CD4-positive, alpha-beta T cell treated with Interleukin-15 for 4 hours (primary cell): ENCODE measurements at regions not wholly inside any gene's neighbourhood (a gene's known extent, or its start where the extent isn't known, plus 50 kb on each side); places are given as distances from the start of the nearest gene placed in this dataset.
A peak's percentile ranks its signal among the peaks of the same experiment; 100 is the strongest.
"Not testable (repeated sequence)": the region's sequence is repeated elsewhere in the genome, so short reads cannot be mapped to it uniquely, and the experiment has no call there.

Source experiments
- DNase-seq: peaks from one replicate; pipeline ENCODE4 v3.0.0-alpha.2; 2020; ENCODE audit warnings: low spot score

DNA sequence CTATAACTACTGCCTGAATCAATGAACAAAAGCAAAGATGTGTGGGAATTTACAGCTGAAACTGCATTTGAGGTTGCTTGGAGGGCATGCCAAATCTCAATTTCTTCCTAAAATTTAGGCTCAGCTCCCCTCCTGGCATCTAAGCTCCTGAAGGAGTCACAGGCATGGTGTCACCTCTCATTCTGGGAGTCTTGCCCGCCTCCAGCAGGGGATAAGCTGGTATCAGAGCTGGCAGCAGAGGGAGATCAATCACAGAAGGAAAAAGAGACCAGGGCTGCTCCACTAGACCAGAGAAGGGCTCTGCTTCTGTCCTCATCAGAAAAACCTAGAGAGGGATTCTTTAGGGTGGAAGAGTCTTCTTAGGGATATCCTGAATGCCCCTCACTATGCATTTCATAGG, 150.4 kb upstream of the SLC6A11 start:
- no peak for DNase-seq

DNA sequence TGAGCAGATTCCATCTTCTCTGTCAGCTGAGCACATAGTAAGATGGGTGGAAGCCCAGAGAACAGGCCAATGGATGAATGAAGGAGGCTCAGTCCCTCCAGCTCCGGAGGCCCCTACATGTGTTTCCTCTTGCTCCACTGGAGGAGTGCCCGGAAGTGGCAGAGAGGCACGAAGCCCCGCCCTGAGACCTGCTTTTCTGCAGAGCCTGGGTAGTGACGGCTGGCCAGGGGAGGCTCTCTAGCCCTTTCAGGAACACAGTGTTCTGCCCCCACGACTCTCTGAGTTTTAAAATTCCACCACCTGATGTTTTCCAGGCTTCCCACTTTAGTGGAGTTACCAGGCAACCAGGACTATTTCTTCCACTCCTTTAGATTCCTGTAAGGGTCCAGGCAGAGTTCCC, 149.4 kb upstream of the SLC6A11 start:
- no peak for DNase-seq

DNA sequence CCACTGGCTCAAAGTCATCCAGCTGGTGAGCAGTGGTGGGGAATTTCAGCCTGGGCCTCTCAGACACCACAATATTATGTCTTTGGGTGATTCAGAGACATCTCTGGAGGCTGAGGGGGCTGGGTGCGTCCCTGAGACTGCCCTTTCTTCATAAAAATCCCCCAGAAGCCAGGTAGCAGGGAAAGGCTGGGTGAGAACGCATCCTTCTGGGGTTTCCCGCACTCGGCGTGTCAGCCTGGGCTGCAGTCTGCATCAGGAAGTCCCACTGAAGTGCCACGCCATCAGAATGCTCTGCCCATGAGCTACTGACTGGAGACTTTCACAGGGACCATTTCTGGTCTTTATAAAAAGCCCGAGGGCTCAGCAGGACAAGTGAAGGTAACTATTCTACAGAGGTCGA, 148.8 kb upstream of the SLC6A11 start:
- DNase-seq, result no peak

DNA sequence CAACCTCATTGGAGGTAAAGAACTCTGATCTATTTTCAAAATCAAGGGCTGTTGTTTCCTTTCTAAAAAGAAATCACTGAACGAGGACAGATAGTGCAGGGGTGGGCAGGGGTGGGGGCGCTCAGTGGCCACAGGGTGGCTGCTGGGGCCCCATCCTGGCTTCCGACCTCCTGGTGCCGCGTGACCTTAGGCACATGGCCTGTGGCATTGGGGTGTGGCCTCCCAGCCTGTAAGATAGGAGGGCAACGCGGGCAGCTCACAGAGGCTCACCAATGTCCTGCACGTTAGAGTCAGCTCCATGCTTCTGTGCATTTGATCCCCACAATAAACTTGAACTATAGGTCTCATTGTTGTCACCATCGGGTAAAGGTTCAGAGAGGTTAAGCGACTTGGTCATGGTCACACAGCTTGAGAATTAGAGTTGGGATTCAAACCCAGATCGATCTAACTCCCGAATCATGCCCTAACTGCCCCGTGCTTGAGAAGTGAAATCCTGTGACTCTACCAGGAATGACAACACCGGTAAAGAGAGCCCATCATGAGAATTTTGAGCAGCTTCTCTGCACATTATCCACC, 148.0 kb upstream of the SLC6A11 start:
- DNase-seq, result no peak

DNA sequence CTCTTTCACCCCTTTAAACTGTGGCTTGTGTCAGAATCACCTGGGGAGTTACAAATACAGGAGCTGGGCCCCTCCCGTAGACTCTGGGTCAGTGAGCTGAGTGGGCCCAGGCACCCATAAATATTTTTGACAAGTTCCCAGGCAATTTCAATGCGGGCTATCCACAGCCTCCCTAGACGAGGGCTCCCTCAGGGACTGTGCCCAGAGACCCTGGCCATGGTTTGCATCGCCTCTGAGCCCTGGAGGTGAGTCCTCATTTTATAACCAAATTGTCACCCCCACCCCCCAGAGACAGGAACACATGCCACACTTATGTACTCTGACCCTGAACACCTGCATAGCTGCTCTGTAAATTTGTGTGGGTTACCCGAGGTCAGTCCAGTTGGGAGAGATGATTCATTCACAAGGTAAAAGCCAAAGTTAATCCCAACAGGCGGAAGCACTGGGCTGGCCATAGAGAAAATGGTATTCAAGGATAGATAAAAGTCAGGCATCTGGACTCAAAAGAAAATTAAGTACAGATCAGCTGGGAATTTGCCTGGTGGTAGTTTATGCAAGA, 146.5 kb upstream of the SLC6A11 start:
- no peak for DNase-seq

DNA sequence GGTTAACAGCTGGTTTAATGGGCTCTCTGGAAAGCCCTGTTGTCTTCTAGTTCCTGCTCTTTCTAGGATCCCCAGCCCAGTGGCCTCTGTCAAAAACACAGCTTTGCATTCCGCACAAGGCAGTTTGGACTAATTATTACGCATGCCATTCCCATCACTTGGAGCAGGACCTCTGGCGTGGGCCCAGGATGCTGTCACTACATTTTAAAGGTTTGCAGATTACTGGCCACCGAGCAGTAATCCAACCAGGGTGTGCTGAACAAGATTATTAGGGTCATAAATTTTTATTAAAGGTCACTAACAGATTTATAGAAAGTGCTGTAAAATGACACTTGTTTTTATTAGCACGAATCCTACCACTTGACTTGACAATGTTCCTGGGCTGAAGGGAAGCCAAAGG, 143.6 kb upstream of the SLC6A11 start:
- no peak for DNase-seq

DNA sequence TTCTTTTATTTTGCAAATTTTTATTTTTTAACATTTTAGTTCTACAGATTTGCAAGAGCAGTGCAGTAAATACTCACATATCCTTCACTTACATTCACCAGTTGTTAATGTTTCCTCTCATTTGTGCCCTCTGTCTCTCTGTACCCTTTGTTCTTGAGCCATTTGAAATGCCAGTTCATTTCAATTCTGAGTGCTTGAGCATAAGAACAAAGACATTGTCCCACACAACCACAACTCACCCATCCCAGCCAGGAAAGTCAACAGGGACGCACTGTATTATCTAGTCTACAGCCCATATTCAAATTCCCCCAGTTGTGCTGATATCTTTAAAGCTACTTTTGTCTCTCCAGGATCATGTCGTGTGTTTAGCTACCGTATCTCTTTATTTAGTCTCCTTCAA, 141.4 kb upstream of the SLC6A11 start:
- DNase-seq, result no peak

DNA sequence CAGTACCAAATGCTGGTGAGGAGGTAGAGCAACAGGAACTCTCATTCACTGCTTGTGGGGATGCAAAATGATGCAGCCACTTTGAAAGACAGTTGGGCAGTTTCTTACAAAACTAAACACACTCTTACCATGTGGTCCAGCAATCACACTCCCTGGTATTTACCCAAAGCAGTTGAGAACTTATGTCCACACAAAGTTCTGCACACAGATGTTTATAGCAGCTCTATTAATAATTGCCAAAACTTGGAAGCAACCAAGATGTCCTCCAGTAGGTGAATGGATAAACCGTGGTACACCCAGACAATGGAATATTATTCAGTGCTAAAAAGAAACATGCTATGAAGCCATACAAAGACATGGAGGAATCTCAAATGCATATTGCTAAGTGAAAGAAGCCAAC, 139.1 kb upstream of the SLC6A11 start:
- no peak for DNase-seq

DNA sequence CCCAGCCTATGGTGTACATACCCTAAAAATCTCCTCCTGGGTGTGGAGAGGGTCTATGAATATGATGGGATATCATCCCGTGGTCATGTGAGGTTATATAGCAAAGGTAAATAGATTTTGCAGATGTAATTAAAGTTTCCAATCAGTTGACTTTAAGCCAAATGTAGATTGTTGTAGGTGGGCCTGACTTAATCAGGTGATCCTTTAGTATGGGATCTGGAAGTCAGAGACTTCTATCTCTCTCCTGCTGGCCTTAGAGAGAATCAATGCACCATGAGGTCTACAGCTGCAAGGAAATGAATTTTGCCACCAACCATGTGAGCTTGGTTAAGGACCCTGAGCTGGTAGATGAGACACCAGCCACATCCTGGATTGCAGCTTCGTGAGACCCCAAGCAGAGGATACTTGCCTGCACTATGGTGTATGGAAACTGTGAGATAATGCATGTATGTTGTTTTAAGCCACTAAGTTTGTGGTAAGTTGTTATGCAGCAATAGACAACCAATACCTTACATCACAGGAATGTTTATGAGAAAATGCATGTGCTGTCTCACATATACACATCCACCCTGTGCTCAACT, 137.1 kb upstream of the SLC6A11 start:
- no peak for DNase-seq

DNA sequence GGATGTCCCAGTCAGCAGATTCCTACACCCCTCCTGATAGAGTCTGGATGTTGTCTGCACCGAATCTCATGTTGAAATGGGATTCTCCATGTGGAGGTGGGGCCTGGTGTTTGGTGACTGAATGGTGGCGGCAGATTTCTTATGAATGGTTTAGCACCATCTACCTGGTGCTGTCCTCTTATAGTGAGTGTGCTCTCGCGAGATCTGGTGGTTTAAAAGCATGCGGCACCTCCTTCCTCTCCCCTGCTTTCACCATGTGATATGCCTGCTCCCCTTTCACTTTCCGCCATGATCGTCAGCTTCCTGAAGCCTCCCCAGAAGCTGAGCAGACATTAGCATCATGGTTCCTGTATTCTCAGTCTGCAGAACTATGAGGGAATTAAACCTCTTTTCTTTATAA, 135.2 kb upstream of the SLC6A11 start:
- no peak for DNase-seq

DNA sequence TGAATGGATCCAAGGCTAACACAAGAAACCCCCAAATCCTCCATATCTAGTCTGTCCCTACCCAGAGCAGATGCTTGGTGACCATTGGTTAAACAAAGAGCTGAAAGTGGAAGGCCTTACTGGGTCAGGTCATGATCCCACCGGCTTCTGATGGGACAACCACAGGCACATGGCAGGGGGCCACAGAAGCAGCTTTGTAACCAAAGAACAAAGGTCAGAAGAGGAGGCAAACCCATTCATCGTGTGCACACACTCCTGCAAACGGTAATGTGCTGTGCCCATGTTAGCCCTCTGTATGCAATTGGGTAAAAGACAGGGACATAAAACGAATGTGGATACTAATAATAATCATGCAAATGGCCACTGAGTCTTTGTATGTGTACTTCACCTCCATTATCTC, 133.3 kb upstream of the SLC6A11 start:
- no peak for DNase-seq

DNA sequence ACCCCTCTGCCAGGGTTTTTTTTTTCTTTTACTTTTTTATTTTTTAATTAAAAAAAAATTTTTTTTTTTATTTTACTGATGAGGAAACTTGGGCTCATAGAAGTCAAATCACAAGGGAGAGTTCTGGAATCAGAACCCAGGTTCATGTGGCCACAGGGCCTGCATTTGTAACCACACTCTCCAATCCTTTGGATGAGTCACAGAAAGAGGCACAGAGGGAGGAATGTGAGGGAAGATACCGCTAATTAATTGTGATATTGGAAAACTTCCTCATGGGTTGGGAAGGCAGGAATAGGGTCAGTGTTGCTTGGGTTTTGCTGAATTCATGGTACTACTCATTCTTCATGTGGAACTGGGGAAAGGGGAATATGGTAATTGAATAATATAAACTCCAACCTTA, 132.9 kb upstream of the SLC6A11 start:
- DNase-seq, result no peak

DNA sequence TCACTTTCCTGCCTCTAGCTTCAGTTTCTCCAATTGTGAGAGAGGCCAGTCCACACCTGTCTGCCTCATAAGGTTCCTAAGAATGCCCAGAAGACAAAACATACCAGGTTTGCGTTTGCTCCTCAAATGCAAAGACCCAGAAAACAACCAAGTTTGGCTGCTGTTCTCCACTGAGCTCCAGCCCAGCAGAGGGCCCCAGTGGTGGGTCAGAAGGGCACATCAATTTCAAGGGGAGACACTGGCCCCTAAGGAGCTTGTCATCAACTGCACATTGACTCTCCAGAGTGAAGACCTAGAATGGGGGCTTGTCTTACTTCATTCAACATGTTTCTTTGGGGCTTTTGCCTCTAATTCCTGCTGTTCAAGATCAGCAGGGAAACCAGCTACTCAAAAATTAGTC, 127.9 kb upstream of the SLC6A11 start:
- no peak for DNase-seq

DNA sequence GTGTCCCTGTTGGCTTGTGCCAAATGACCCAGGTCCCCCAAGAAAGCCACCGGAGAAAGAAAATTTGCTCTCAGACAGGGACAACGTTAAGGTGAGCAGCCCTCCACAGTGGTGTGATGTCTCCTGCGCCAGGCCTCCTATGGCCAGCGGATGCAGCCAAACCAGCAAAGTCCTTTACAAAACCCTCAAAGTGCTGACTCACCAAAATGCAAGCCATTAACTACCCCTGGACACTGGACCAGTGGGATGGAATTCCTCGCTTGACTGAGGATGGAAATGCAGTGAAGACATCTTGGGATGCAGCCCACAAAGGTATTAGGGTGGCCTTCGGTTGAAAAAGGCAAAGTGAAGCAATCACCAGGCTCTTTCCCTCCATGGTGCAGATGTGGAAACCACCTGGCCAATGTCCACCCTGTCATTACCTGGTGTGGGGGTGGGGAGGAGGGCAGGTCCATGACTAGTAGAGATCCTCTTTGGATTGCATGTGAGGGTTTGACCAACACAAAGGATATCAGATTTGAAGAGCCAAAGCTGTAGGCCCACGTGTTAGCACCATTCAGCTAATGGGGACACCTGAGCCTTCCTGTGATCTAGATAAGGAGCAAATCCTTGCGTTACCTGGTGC, 127.4 kb upstream of the SLC6A11 start:
- no peak for DNase-seq

DNA sequence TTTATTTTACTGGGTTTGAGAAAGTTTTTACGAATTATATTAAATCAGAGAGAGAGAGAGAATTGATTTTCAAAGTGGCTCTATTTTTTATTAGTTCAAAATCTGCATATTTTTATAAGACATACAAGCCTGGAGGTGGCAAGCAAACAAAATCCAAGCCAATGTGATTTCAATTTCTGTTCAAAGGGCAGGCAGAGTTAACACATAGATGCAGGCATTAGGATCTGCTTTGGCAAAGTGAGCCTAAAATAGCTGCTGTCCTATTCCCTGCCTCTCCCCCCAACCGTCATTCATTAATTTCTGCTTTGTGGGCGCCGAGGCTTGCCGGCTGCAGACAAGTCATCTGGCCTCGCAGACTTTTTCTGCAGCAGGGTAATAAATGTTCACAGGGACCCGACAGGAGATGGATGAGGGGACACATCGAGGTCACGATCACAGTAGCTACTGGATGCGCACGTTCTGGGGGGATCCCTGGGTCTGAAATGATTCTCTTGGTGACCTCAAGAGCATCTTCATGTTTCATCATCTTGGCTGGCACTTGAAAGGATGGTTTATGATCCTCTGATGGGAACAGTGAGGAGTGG, 123.9 kb upstream of the SLC6A11 start:
- DNase-seq, result no peak

DNA sequence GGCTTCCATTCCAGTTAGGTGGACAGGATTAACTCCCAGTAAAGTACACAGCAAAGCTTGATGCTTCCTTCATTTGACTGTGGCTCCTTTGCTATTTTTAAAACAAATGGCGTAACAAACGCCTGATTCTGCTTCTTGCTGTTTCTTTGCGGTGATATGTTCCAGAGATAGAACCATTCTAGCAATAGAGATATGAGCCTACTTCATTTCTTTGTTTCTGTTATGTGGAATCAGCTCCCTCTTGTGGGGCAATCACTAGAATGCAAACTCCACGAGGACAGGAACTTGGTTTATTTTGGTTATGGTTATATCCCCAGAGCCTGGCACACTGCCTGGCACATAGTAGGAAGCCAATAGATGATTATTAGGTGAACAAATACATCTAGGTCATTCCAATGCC, 122.6 kb upstream of the SLC6A11 start:
- peak; percentile 4 for DNase-seq

DNA sequence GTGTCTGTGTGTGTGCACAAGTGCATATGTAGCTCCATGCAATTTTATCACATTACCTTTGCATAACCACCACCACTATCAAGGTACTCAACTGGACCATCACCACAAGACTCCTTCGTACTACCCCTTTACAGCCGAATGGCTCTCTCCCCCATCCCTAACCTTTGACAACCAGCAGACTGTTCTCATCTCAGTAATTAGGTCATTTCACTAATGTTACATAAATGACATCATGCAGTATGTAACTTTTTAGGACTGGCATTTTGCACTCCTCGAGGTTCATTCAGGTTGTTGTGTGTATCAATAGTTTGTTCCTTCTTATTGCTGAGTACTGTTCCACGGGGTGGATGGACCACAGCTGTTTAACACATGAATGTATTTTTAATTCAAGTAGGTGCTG, 121.8 kb upstream of the SLC6A11 start:
- no peak for DNase-seq

DNA sequence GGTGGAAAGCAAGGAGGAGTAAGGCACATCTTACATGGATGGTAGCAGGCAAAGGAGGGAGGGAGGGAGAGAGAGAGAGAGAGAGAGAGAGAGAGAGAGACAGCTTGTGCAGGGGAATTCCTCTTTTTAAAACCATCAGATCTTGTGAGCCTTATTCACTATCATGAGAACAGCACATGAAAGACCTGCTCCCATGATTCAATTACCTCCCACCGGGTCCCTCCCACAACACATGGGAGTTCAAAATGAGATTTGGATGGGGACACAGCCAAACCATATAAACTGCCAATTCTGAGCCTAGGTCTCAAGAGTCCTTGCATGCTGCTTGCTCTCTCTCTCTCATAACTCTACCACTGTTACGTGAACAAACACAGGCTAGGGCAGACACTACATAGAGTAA, 120.8 kb upstream of the SLC6A11 start:
- DNase-seq, result not testable (repeated sequence)

DNA sequence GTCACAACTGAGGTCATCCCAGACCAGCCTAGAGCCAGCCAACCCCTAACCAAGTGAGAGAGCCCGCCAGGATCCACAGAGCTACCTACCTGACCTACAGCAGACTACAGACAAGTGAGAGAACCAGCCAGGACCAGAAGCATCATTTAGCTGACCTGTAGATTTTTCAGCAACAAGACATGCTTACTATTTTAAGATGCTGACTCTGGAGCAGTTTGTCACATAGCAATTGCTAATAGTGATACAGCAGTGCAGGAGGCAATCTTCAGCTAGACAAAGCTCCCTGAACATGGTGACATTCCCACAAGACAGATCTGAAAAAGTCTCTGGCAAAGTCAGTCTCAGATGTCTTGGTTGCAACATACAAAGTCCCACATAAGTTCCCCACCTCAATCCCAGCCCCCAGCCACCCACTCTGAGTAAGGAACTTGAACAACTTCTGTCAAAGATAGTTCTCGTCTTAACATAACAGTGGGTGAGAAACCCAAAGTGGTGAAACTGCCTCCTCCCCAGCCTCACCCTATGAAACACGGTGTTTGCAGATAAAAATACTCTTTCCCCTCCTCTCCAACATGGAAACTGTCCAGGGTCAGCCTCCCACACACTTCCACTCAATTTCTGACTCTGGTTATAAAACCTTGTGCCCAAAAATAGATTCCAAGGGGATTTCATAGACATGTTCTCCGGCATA, 120.3 kb upstream of the SLC6A11 start:
- DNase-seq, result no peak

DNA sequence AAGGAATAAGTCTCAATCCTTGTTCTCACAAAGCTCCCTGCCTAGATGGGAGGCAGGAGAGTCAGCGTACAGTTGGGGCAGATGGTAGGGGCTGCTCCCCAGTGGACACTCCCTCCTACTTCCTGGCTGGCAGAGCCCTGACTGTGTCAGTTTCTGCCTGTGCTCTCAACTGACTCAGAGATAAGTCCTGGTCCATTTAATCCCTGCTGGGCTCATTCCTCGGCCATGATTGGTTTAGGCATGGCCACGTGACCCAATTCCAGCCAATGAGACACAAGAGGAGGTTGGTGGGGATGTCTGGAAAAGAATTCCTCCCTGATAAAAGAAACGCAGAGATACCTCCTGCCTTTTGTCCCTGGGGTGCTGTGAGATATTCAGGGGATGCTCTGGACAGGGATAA, 118.1 kb upstream of the SLC6A11 start:
- DNase-seq, result no peak

DNA sequence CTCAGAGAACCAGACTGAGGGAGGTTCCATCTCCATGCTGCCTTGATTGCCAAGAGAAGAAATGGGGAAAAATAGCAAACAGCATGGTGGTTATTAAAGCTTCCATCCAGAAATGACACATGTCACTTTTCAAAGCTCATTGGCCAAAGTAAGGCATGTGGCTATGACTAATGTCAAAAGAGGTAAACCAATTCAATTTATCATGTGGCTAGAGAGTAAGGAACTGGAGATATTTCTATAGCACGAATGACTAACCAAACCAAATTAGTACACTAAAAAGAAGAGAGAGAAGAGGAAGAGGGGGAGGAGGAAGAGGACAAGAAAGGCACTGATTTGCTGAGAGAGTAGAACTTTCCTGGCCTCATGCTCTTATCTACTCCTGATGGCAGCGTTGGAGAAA, 115.2 kb upstream of the SLC6A11 start:
- no peak for DNase-seq

DNA sequence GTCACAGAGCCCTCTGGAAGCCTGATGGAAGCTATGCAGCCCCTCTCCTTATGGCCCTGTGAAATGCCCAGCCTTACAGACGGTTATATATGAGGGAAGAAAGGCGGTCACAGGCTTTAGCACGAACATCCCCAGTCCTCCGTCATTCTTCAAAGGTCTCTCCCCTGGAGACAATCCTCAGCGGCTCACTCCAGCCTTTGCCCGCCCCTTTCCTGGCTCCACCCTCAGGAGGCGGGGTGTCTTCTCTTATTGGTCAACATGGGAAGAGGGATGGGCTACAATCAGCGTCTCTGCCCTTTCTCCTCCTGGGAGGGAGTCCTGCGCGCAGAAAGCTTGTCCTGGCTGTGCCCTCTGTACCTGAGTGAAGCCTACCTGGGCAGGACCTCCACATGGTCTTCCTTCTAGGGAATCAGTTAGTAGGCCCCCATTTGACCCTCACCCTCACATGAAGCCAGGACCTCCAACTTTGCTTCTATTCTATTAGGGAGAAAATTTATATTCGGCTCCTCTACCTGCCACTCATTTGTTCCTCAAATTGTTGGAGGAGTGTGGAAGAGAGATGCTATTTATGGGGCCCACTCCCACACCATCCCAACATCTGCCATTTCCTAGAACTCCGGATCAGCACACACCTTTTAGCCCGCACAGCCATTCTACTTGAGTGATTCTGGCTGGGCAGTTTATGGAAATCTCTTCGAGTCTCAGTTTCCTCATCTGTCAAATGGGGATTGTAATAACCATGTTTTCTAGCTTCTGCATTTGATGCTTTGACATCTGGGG, 112.9 kb upstream of the SLC6A11 start:
- no peak for DNase-seq
